ENCODE measurements at regions not wholly inside any gene's neighbourhood (a gene's known extent, or its start where the extent isn't known, plus 50 kb on each side); places are given as distances from the start of the nearest gene placed in this dataset.

DNA sequence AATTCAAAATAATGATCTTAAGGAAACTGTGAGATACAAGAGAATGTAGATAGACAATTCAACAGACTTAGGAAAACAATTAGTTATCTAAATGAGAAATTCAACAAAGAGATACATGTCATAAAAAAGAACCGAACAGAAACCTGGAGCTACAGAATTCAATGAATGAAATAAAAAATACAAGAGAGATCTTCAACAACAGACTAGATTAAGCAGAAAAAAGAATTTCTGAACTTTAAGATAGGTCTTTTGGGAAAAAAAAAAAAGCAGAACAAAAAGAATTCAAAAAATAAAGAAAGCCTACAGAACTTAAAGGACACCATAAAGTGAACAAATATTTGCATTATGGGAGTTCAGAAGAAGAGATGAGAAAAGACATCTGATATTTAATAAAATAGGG is 129.1 kb upstream of the FOXK1 start:
- no peak overlapping the region for H3K4me3 ChIP-seq
- no peaks in the 10 kb centered on the region for H3K4me1 ChIP-seq
- no peaks in the 10 kb centered on the region for H3K9me3 ChIP-seq
- TF ChIP-seq POLR2A (IDR thresholded peaks at IDR 0.05), result no peak
- TF ChIP-seq, protein P1, sequence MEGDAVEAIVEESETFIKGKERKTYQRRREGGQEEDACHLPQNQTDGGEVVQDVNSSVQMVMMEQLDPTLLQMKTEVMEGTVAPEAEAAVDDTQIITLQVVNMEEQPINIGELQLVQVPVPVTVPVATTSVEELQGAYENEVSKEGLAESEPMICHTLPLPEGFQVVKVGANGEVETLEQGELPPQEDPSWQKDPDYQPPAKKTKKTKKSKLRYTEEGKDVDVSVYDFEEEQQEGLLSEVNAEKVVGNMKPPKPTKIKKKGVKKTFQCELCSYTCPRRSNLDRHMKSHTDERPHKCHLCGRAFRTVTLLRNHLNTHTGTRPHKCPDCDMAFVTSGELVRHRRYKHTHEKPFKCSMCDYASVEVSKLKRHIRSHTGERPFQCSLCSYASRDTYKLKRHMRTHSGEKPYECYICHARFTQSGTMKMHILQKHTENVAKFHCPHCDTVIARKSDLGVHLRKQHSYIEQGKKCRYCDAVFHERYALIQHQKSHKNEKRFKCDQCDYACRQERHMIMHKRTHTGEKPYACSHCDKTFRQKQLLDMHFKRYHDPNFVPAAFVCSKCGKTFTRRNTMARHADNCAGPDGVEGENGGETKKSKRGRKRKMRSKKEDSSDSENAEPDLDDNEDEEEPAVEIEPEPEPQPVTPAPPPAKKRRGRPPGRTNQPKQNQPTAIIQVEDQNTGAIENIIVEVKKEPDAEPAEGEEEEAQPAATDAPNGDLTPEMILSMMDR (IDR thresholded peaks at IDR 0.05 in 4 of 5, conservative IDR thresholded peaks at IDR 0.05 in 1 of 5), result no peak
- no peak for ATAC-seq
- intact Hi-C loops (cut with DNase I; ENCODE audit: low total_unique reads), result no loop called here
- H3K27ac ChIP-seq, result no peak overlapping the region
- DNase-seq, result no peak
- no peaks in the 10 kb centered on the region for H3K36me3 ChIP-seq
- no peaks in the 10 kb centered on the region for H3K27me3 ChIP-seq
- in situ Hi-C loops (cut with MboI; ENCODE audit: low sequenced_read_pairs in 4 of 4), result no loop called here

DNA sequence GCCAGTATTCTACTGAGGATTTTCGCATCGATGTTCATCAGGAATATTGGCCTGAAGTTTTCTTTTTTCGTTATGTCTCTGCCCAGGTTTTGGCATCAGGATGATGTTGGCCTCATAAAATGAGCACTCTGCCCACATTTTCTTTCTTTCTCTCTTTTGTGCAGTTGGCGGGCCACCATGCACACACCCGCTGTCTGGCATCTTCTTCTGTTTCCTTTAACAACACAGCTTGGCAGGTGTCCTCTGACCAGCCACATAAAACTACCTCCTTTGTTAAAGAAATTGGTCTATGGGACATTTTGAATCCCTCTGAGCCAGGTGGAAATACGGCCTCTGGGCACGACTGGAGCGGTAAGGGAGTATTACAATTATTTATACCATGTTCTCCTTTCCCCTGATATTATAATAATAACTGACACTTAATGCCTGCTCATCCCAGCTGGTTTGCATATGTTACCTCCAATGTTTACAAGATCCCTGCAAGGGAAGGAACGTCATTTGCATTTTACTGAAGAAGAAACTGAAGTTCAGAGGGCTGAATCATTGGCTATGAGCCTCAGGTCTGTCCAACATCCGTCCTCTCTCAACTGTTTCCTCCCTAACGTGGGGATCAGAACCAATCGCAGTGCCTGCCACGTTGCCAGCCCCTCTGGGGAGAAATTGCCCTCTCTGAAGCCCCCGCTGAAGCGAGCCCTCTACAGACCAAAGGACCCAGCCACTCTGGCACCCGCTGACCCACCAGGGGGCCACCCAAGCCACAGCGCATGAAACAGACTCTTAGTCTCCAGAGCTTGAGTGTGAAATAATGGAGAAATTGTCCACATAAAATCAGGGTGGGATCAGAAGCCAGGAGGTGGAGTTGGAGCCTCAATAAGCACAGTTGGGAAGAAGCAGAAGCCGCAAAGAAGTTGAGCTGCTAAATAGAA is 125.0 kb upstream of the FOXK1 start:
- Histone ChIP-seq H3K27me3 (no peaks in the 10 kb centered on the region), H3K36me3 (no peaks in the 10 kb centered on the region), H3K4me3 (no peak overlapping the region), H3K4me1 (no peaks in the 10 kb centered on the region), H3K9me3 (no peaks in the 10 kb centered on the region), H3K27ac (no peak overlapping the region)
- TF ChIP-seq, protein P1 (IDR thresholded peaks at IDR 0.05 in 4 of 5, conservative IDR thresholded peaks at IDR 0.05 in 1 of 5), result no peak
- TF ChIP-seq POLR2A (IDR thresholded peaks at IDR 0.05), result no peak
- no peak for ATAC-seq
- no peak for DNase-seq
- in situ Hi-C loops (cut with MboI; ENCODE audit: low sequenced_read_pairs in 4 of 4), result no loop called here
- intact Hi-C loops (cut with DNase I; ENCODE audit: low total_unique reads), result no loop called here

DNA sequence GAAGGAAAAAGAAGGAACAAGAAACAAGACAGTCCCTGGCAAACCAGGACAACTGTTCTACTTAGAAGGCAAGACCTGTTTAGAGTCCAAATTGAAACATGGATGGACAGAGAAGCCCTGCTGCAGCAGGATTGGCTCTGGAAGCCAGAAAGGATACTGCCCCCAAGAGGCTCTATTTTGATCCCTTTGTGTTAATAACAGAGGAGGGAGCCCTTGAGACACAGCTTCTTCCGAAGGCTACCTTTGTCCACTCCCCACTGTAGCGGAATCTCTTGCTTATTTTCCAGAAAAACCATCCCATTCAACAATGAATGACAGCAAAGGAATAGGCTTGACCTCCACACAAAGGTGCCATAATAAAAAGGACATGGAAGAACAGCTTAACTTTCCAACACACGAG is 120.3 kb upstream of the FOXK1 start:
- in situ Hi-C loops (cut with MboI; ENCODE audit: low sequenced_read_pairs in 4 of 4), result no loop called here
- ATAC-seq, result no peak
- Histone ChIP-seq H3K4me1 (no peaks in the 10 kb centered on the region), H3K27me3 (no peaks in the 10 kb centered on the region), H3K36me3 (no peaks in the 10 kb centered on the region), H3K9me3 (peaks cover 0 to 6% (median 0%) of the 10 kb centered on the region in 3 donors), H3K4me3 (no peak overlapping the region), H3K27ac (no peak overlapping the region)
- no peak for DNase-seq
- intact Hi-C loops (cut with DNase I; ENCODE audit: low total_unique reads), result no loop called here
- TF ChIP-seq, protein P1 (IDR thresholded peaks at IDR 0.05 in 4 of 5, conservative IDR thresholded peaks at IDR 0.05 in 1 of 5), result no peak
- TF ChIP-seq POLR2A (IDR thresholded peaks at IDR 0.05), result no peak

DNA sequence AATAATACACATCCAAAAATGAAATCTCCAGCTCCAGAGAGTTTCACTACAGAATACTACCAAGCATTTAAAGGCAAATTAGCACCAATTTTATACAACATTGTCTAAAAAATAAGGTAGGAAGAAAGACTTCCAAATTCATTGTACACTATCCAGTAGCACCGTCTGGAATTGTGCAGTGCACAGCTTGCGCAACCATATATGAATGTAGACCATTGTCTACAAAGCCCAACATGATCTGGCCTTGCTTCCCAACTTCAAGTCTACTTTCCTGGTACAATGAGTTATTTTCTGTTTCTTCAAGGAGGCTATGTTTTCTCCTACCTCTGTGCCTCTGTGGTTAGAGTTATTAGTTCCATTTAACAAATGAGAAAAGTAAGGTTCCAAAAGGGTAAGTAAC is 115.4 kb upstream of the FOXK1 start:
- TF ChIP-seq, protein P1 (IDR thresholded peaks at IDR 0.05 in 4 of 5, conservative IDR thresholded peaks at IDR 0.05 in 1 of 5), result no peak
- no peak for TF ChIP-seq POLR2A (IDR thresholded peaks at IDR 0.05)
- Histone ChIP-seq H3K27me3 (no peaks in the 10 kb centered on the region), H3K4me3 (no peak overlapping the region), H3K4me1 (no peaks in the 10 kb centered on the region), H3K9me3 (peaks cover 0 to 6% (median 0%) of the 10 kb centered on the region in 3 donors), H3K27ac (no peak overlapping the region), H3K36me3 (no peaks in the 10 kb centered on the region)
- no peak for ATAC-seq
- intact Hi-C loops (cut with DNase I; ENCODE audit: low total_unique reads), result no loop called here
- no peak for DNase-seq
- in situ Hi-C loops (cut with MboI; ENCODE audit: low sequenced_read_pairs in 4 of 4), result no loop called here

All from gastrocnemius medialis (tissue), 4 donors.